BE2C (cell line): ENCODE measurements at regions not wholly inside any gene's neighbourhood (a gene's known extent, or its start where the extent isn't known, plus 50 kb on each side); places are given as distances from the start of the nearest gene placed in this dataset.

Source experiments
- DNase-seq: peaks from one replicate; pipeline ENCODE4 v3.0.0-alpha.2; 2020
- H3K27me3 ChIP-seq: fragments of 250-450 bp; sonication (Bioruptor Pico); 2 replicates; pipeline ENCODE4 v1.5.1; 2020; ENCODE audit warnings: mild to moderate bottlenecking
- H3K36me3 ChIP-seq: fragments of 250-450 bp; sonication (Bioruptor Pico); 2 replicates; pipeline ENCODE4 v1.5.1; 2020; ENCODE audit warnings: mild to moderate bottlenecking
- H3K4me1 ChIP-seq: fragments of 250-450 bp; sonication (Bioruptor Pico); 2 replicates; pipeline ENCODE4 v1.5.1; 2020
- H3K4me3 ChIP-seq: 2 replicates; pipeline ENCODE4 v1.5.1; 2011; ENCODE audit warnings: low read depth, low read length
- H3K9me3 ChIP-seq: fragments of 250-450 bp; sonication (Bioruptor Pico); 2 replicates; pipeline ENCODE4 v1.5.1; 2020
- TF ChIP-seq, protein P1 (sequence below): IDR thresholded peaks from 2 replicates; pipeline ENCODE4 v1.5.1; 2012; ENCODE audit warnings: mild to moderate bottlenecking, low read depth, low read length

DNA sequence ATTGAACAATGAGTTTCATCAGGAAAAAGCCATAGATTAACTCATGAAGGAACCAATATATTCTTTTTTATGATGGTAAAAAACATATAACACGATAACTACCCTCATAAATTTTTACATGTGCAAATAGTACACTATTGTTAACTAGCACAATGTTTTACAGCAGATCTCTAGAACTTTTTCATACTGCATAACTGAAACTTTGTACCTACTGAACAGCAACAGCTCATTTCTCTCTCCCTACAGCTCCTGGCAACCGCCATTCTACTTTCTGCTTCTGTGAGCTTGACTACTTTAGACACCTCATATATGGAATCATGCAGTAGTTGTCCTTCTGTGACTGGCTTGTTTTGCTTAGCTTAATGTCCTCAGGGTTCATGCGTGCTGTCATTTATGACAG is 235.4 kb downstream of the NFKBIZ start:
- Histone ChIP-seq H3K36me3 (no peaks in the 10 kb centered on the region), H3K4me1 (no peaks in the 10 kb centered on the region), H3K27me3 (no peaks in the 10 kb centered on the region), H3K4me3 (no peak overlapping the region), H3K9me3 (no peaks in the 10 kb centered on the region)
- DNase-seq: no peak
- TF ChIP-seq, protein P1, sequence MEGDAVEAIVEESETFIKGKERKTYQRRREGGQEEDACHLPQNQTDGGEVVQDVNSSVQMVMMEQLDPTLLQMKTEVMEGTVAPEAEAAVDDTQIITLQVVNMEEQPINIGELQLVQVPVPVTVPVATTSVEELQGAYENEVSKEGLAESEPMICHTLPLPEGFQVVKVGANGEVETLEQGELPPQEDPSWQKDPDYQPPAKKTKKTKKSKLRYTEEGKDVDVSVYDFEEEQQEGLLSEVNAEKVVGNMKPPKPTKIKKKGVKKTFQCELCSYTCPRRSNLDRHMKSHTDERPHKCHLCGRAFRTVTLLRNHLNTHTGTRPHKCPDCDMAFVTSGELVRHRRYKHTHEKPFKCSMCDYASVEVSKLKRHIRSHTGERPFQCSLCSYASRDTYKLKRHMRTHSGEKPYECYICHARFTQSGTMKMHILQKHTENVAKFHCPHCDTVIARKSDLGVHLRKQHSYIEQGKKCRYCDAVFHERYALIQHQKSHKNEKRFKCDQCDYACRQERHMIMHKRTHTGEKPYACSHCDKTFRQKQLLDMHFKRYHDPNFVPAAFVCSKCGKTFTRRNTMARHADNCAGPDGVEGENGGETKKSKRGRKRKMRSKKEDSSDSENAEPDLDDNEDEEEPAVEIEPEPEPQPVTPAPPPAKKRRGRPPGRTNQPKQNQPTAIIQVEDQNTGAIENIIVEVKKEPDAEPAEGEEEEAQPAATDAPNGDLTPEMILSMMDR: no peak

DNA sequence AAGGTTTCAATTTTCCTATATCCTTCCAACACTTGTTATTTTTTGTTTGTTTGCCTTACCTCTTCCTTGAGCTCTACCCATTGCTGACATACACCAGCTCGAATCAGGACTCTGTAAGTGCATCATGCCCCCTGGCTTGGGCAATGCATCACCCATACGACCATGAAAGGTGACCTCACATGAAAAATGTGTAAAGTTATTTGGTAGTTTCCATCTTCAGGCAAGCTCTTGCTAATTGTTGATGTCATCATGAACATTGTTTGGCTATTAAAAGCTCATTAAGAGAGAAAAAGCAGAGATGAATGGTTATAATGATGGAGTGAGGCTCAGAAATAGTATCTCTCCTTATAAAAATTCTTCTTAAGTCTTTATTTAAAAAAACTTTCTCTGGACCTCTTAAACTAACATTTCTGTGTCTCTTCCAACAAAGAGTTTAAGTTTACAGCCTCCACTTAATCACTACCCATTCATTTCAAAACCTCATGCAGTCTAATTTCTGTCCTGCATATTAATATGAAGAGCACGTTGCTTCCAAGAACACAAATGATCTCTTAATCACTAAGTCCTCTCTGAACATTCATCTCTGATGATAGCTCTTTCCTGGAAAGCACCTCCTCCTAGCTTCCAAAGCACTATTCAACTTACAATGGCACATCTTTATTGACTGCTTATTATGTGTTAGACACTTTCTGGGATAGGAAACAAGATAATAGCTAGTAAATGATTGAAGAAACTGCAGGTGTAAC is 236.3 kb downstream of the NFKBIZ start:
- Histone ChIP-seq H3K4me3 (no peak overlapping the region), H3K4me1 (peaks cover 5% of the 10 kb centered on the region), H3K36me3 (no peaks in the 10 kb centered on the region), H3K9me3 (no peaks in the 10 kb centered on the region), H3K27me3 (no peaks in the 10 kb centered on the region)
- no peak for DNase-seq
- TF ChIP-seq, protein P1: no peak

DNA sequence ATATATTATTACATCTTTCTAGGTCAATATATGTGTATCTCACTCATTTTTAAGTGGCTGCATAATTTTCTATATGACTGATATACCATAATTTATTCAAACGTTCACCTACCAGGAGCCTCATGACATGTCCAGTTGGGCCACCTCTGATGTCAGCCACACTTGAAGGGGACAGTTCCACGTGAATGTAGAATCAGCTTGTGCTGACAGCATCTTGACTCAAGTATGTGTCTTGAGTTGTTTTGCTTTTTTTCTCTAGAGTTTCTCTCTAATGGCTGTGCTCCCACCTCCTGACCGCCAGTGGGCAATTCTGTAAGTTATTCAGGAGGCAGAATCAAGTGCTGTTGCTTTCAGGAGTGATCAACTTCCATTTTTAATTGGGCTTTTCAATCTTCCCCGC is 237.9 kb downstream of the NFKBIZ start:
- DNase-seq: no peak
- H3K36me3 ChIP-seq: no peaks in the 10 kb centered on the region
- no peaks in the 10 kb centered on the region for H3K27me3 ChIP-seq
- no peak overlapping the region for H3K4me3 ChIP-seq
- H3K4me1 ChIP-seq: peaks cover 7% of the 10 kb centered on the region
- TF ChIP-seq, protein P1: no peak
- no peaks in the 10 kb centered on the region for H3K9me3 ChIP-seq

DNA sequence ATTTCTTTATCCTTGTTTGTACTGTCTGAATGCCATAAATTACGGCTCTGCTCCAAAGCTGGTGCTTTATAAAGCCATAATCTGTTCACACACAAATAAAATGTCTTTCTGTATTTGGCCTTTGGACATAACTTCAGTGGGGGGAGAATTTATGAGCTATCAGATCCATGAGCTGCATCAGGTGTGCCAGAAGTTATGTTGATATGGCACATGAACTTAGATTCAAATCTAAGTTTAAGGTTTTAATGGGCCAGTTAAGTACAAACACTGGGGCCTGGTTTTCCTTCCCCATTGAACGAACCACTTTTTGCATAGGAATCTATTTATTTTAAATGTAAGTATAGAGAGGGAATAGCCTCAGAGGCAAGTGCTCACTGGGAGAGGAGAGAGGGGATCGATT is 239.9 kb downstream of the NFKBIZ start:
- DNase-seq: no peak
- H3K4me3 ChIP-seq: no peak overlapping the region
- H3K4me1 ChIP-seq: peaks cover 7% of the 10 kb centered on the region
- no peaks in the 10 kb centered on the region for H3K27me3 ChIP-seq
- H3K36me3 ChIP-seq: no peaks in the 10 kb centered on the region
- TF ChIP-seq, protein P1: no peak
- no peaks in the 10 kb centered on the region for H3K9me3 ChIP-seq

DNA sequence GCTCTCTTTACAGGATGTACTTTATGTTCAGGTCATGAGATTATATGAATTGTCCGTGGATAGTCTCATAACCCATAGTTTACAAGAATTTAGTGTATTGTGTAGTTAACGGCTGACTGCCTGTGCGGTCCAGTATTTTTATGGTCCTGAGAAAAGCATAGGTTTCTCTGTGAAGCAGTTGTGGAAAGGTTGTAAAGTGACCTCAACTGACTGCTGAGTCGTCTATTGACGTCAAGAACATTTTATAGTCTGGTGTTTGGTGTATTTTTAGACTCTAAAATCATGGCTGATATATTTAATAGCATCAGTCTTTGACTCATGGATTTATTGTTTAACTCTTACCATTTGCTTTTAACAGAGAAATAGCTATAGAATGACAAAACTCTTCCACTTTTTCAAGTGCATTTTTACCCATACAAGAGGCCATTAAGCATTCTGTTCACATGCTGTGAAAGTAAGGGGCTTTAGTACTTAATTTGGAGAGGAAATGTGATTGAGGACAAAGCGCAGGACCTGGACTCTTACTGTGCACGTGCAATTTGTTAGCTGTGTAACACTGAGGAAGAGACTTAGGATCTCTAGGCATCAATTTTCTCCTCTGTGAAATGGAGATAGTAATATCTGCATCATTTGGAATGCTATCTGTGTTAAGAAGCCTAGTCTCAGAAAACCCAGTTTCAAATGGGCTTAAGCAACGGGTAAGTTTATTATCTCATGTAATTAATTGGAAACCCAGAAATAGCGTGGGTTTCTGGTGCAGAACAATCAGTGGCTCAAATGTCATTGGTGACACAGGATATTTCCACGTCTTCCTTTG is 240.8 kb downstream of the NFKBIZ start:
- Histone ChIP-seq H3K36me3 (no peaks in the 10 kb centered on the region), H3K9me3 (no peaks in the 10 kb centered on the region), H3K4me3 (no peak overlapping the region), H3K4me1 (peaks cover 7% of the 10 kb centered on the region), H3K27me3 (no peaks in the 10 kb centered on the region)
- DNase-seq: no peak
- TF ChIP-seq, protein P1: no peak

DNA sequence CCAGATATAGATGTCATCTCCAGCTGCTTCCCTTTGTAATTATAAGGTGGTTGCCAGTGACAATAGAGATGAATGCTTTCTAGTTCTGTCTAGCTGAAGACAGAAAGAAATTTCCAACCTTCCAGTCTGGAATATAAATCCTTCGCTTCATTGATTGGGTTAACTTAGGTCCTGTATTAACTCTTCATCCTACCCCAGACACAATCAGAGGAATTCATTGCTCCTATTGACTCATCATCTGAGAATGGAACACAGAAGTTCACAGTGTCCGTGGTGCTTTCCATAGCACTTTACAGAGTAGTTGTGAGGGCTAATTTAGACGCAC is 241.4 kb downstream of the NFKBIZ start:
- no peak for DNase-seq
- Histone ChIP-seq H3K4me3 (no peak overlapping the region), H3K4me1 (peaks cover 7% of the 10 kb centered on the region), H3K36me3 (no peaks in the 10 kb centered on the region), H3K9me3 (no peaks in the 10 kb centered on the region), H3K27me3 (no peaks in the 10 kb centered on the region)
- TF ChIP-seq, protein P1: no peak
